NB4 (cell line): ENCODE measurements at regions not wholly inside any gene's neighbourhood (a gene's known extent, or its start where the extent isn't known, plus 50 kb on each side); places are given as distances from the start of the nearest gene placed in this dataset.
A peak's percentile ranks its signal among the peaks of the same experiment; 100 is the strongest.

Experiments used
- CTCF ChIP-seq: IDR thresholded peaks from one replicate; pipeline ENCODE4 v1.5.1; 2012; ENCODE audit warnings: low read depth, low read length
- POLR2A ChIP-seq: IDR thresholded peaks from 2 replicates; pipeline ENCODE4 v1.6.1; 2011; ENCODE audit warnings: mild to moderate bottlenecking; ENCODE audit not compliant: insufficient read length; ENCODE audit errors: extremely low read depth

DNA sequence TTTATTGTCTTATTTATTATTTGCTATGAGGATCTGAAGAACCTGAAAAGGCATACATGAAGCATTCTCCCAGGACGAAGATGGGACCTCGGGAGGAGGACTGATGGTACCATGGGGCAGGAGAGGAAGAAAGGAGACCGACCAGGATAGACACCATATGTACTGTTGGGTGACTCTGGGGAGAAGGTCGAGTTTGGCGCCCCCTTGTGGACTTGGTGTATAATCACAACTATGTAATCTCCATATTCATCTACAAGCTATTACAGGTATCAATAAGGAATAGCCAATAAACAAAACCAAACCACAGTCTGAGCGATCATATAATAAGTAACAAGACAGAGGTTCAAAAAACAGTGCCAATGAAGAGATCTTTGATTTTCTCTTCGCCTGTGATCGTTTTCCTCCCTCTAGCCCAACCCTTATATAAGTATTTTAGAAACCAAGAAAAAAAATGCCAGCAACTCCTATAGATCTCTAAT, 139.1 kb downstream of the SPTSSA start:
- TF ChIP-seq CTCF (peak; percentile 67), POLR2A (no peak)
